ENCODE measurements at regions not wholly inside any gene's neighbourhood (a gene's known extent, or its start where the extent isn't known, plus 50 kb on each side); places are given as distances from the start of the nearest gene placed in this dataset.

DNA sequence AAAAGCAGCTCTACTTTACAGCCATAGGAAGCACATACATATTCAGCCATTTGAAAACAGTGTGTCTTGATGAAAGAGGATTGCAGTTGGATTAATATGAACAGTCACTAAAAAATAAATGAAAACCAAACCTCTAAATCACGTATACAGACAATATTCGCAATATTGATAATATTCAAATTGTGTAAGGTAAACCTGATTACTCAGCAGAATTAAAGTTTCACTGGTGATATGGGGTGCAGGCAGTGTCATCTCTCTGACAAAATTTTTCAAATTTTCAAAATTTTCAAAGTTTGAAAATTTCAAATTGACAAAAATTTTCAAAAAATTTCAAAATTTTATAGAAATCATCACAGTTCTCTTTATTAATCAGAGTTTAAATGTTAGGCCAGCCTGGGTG is 55.7 kb downstream of the FAT4 start:
- TF ChIP-seq, protein P1, sequence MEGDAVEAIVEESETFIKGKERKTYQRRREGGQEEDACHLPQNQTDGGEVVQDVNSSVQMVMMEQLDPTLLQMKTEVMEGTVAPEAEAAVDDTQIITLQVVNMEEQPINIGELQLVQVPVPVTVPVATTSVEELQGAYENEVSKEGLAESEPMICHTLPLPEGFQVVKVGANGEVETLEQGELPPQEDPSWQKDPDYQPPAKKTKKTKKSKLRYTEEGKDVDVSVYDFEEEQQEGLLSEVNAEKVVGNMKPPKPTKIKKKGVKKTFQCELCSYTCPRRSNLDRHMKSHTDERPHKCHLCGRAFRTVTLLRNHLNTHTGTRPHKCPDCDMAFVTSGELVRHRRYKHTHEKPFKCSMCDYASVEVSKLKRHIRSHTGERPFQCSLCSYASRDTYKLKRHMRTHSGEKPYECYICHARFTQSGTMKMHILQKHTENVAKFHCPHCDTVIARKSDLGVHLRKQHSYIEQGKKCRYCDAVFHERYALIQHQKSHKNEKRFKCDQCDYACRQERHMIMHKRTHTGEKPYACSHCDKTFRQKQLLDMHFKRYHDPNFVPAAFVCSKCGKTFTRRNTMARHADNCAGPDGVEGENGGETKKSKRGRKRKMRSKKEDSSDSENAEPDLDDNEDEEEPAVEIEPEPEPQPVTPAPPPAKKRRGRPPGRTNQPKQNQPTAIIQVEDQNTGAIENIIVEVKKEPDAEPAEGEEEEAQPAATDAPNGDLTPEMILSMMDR (IDR thresholded peaks at IDR 0.05), result no peak
- no peak for TF ChIP-seq POLR2A (IDR thresholded peaks at IDR 0.05)
